SU-DHL-6 (cell line): ENCODE measurements at regions not wholly inside any gene's neighbourhood (a gene's known extent, or its start where the extent isn't known, plus 50 kb on each side); places are given as distances from the start of the nearest gene placed in this dataset.

ENCODE experiments used
- EZH2phosphoT487 ChIP-seq: fragments of 200-600 bp; sonication (generic), shearing (Covaris generic); conservative IDR thresholded peaks from 2 replicates; pipeline ENCODE4 v1.6.1; 2018; ENCODE audit warnings: mild to moderate bottlenecking, antibody characterized with exemption, low read length, moderate library complexity, mixed read lengths
- TF ChIP-seq, protein P1 (sequence below): fragments of 200-600 bp; sonication (generic); IDR thresholded peaks from one replicate; pipeline ENCODE4 v1.5.1; 2017; ENCODE audit warnings: antibody characterized with exemption, mild to moderate bottlenecking, low read length, moderate library complexity; ENCODE audit not compliant: insufficient read depth, poor library complexity, severe bottlenecking

DNA sequence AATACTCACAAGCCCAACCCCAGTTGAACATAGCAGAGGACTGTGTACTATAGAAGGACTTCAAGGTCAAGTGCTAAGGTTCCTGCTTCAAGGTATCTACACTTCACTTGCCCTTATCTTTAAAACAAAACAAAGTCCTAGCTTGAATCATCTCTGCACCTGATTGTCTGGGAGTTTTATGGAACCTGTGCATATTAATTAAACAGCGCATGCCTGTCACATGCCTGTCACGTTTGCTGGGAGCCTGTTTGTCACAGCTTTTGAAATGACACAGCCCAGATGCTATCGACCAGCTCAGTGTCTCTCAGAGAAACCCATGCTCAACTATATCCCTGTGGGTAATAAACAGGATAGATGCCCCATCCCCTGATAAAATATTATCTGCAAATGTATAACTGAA, 476.0 kb downstream of the ZSWIM6 start:
- TF ChIP-seq, protein P1, sequence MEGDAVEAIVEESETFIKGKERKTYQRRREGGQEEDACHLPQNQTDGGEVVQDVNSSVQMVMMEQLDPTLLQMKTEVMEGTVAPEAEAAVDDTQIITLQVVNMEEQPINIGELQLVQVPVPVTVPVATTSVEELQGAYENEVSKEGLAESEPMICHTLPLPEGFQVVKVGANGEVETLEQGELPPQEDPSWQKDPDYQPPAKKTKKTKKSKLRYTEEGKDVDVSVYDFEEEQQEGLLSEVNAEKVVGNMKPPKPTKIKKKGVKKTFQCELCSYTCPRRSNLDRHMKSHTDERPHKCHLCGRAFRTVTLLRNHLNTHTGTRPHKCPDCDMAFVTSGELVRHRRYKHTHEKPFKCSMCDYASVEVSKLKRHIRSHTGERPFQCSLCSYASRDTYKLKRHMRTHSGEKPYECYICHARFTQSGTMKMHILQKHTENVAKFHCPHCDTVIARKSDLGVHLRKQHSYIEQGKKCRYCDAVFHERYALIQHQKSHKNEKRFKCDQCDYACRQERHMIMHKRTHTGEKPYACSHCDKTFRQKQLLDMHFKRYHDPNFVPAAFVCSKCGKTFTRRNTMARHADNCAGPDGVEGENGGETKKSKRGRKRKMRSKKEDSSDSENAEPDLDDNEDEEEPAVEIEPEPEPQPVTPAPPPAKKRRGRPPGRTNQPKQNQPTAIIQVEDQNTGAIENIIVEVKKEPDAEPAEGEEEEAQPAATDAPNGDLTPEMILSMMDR, result no peak
- TF ChIP-seq EZH2phosphoT487, result no peak
